Mucosa of stomach (tissue), 1 donor: ENCODE measurements at regions not wholly inside any gene's neighbourhood (a gene's known extent, or its start where the extent isn't known, plus 50 kb on each side); places are given as distances from the start of the nearest gene placed in this dataset.

Experiments used
- H3K27me3 ChIP-seq: one replicate; pipeline ENCODE4 v1.7.0; 2013; ENCODE audit warnings: mild to moderate bottlenecking, low read length; ENCODE audit not compliant: control insufficient read depth, insufficient read depth
- H3K36me3 ChIP-seq: one replicate; pipeline ENCODE4 v1.7.0; 2013; ENCODE audit warnings: low read length; ENCODE audit not compliant: control insufficient read depth, insufficient read depth
- H3K4me1 ChIP-seq: one replicate; pipeline ENCODE4 v1.7.0; 2013; ENCODE audit warnings: mild to moderate bottlenecking, low read length; ENCODE audit not compliant: control insufficient read depth, insufficient read depth
- H3K4me3 ChIP-seq: one replicate; pipeline ENCODE4 v1.7.0; 2013; ENCODE audit warnings: low read length
- H3K9ac ChIP-seq: one replicate; pipeline ENCODE4 v1.7.0; 2013; ENCODE audit warnings: mild to moderate bottlenecking, low read length, moderate library complexity
- H3K9me3 ChIP-seq: one replicate; pipeline ENCODE4 v1.7.0; 2013; ENCODE audit warnings: mild to moderate bottlenecking, low read length, moderate library complexity; ENCODE audit not compliant: control insufficient read depth
- donor health status: Pancreatic carcinoma.

GRCh38 chr6:14540276-14540675 is 422.7 kb downstream of the CD83 start:
- peaks cover 3% of the 10 kb centered on the region for H3K4me1 ChIP-seq
- H3K27me3 ChIP-seq: peaks cover 22% of the 10 kb centered on the region
- H3K9ac ChIP-seq: no peak overlapping the region
- no peaks in the 10 kb centered on the region for H3K9me3 ChIP-seq
- no peak overlapping the region for H3K4me3 ChIP-seq
- H3K36me3 ChIP-seq: no peaks in the 10 kb centered on the region

- peaks cover 16% of the 10 kb centered on the region for H3K27me3 ChIP-seq
- H3K36me3 ChIP-seq: no peaks in the 10 kb centered on the region
- no peak overlapping the region for H3K4me3 ChIP-seq
- peaks cover 3% of the 10 kb centered on the region for H3K4me1 ChIP-seq
- no peaks in the 10 kb centered on the region for H3K9me3 ChIP-seq
- no peak overlapping the region for H3K9ac ChIP-seq
These were observed 423.4 kb downstream of the CD83 start for GRCh38 chr6:14540810-14541540.

GRCh38 chr6:14542670-14543366 is 425.2 kb downstream of the CD83 start:
- H3K9ac ChIP-seq: no peak overlapping the region
- peaks cover 3% of the 10 kb centered on the region for H3K4me1 ChIP-seq
- H3K4me3 ChIP-seq: no peak overlapping the region
- no peaks in the 10 kb centered on the region for H3K36me3 ChIP-seq
- peaks cover 11% of the 10 kb centered on the region for H3K27me3 ChIP-seq
- H3K9me3 ChIP-seq: no peaks in the 10 kb centered on the region

- peaks cover 9% of the 10 kb centered on the region for H3K27me3 ChIP-seq
- H3K9me3 ChIP-seq: no peaks in the 10 kb centered on the region
- no peaks in the 10 kb centered on the region for H3K36me3 ChIP-seq
- H3K4me1 ChIP-seq: peaks cover 3% of the 10 kb centered on the region
- H3K4me3 ChIP-seq: no peak overlapping the region
- H3K9ac ChIP-seq: no peak overlapping the region
These were observed 426.5 kb downstream of the CD83 start for GRCh38 chr6:14543971-14544585.

- Histone ChIP-seq H3K9me3 (no peaks in the 10 kb centered on the region), H3K27me3 (peaks cover 6% of the 10 kb centered on the region), H3K36me3 (no peaks in the 10 kb centered on the region), H3K9ac (no peak overlapping the region), H3K4me3 (no peak overlapping the region), H3K4me1 (peaks cover 3% of the 10 kb centered on the region)
These were observed 427.1 kb downstream of the CD83 start for GRCh38 chr6:14544666-14545065.

GRCh38 chr6:14545496-14545895 is 427.9 kb downstream of the CD83 start:
- Histone ChIP-seq H3K4me3 (no peak overlapping the region), H3K9me3 (no peaks in the 10 kb centered on the region), H3K36me3 (no peaks in the 10 kb centered on the region), H3K4me1 (no peaks in the 10 kb centered on the region), H3K27me3 (peaks cover 5% of the 10 kb centered on the region), H3K9ac (no peak overlapping the region)

- Histone ChIP-seq H3K4me1 (no peaks in the 10 kb centered on the region), H3K9ac (no peak overlapping the region), H3K27me3 (peaks cover 5% of the 10 kb centered on the region), H3K36me3 (no peaks in the 10 kb centered on the region), H3K4me3 (no peak overlapping the region), H3K9me3 (no peaks in the 10 kb centered on the region)
These were observed 428.5 kb downstream of the CD83 start for GRCh38 chr6:14546036-14546435.

GRCh38 chr6:14547284-14547998 is 429.9 kb downstream of the CD83 start:
- Histone ChIP-seq H3K4me1 (no peaks in the 10 kb centered on the region), H3K4me3 (no peak overlapping the region), H3K9ac (no peak overlapping the region), H3K9me3 (no peaks in the 10 kb centered on the region), H3K27me3 (peaks cover 5% of the 10 kb centered on the region), H3K36me3 (no peaks in the 10 kb centered on the region)

- H3K36me3 ChIP-seq: no peaks in the 10 kb centered on the region
- no peak overlapping the region for H3K9ac ChIP-seq
- no peaks in the 10 kb centered on the region for H3K9me3 ChIP-seq
- H3K4me1 ChIP-seq: no peaks in the 10 kb centered on the region
- peaks cover 5% of the 10 kb centered on the region for H3K27me3 ChIP-seq
- no peak overlapping the region for H3K4me3 ChIP-seq
These were observed 431.8 kb downstream of the CD83 start for GRCh38 chr6:14549304-14549770.

GRCh38 chr6:14549871-14550270 is 432.3 kb downstream of the CD83 start:
- no peak overlapping the region for H3K9ac ChIP-seq
- peaks cover 5% of the 10 kb centered on the region for H3K27me3 ChIP-seq
- H3K36me3 ChIP-seq: no peaks in the 10 kb centered on the region
- H3K4me1 ChIP-seq: no peaks in the 10 kb centered on the region
- H3K9me3 ChIP-seq: no peaks in the 10 kb centered on the region
- H3K4me3 ChIP-seq: no peak overlapping the region

- H3K4me1 ChIP-seq: no peaks in the 10 kb centered on the region
- H3K9ac ChIP-seq: no peak overlapping the region
- H3K9me3 ChIP-seq: no peaks in the 10 kb centered on the region
These were observed 432.8 kb downstream of the CD83 start for GRCh38 chr6:14550410-14550809.

GRCh38 chr6:14550822-14551221 is 433.2 kb downstream of the CD83 start:
- Histone ChIP-seq H3K9ac (no peak overlapping the region), H3K4me1 (no peaks in the 10 kb centered on the region), H3K9me3 (no peaks in the 10 kb centered on the region), H3K4me3 (no peak overlapping the region), H3K27me3 (peaks cover 5% of the 10 kb centered on the region), H3K36me3 (no peaks in the 10 kb centered on the region)

More at GRCh38 chr6:14550410-14550809, 432.8 kb downstream of the CD83 start:
- Histone ChIP-seq H3K4me3 (no peak overlapping the region), H3K36me3 (no peaks in the 10 kb centered on the region), H3K27me3 (peaks cover 5% of the 10 kb centered on the region)
